Thymus (tissue), 11 donors: ENCODE measurements at regions not wholly inside any gene's neighbourhood (a gene's known extent, or its start where the extent isn't known, plus 50 kb on each side); places are given as distances from the start of the nearest gene placed in this dataset.

ENCODE experiments used
- DNase-seq, 9 donors: peaks; one replicate each; pipeline ENCODE4 v3.0.0-alpha.2; 2013; ENCODE audit warnings: low spot score in 9 of 9, low read depth in 6 of 9, missing footprints in 1 of 9
- H3K27ac ChIP-seq, 2 donors: one replicate each; pipeline ENCODE4 v1.5.1; 2013; ENCODE audit warnings: control low read depth in 1 of 2, low read depth in 1 of 2, low read length in 1 of 2, mild to moderate bottlenecking in 1 of 2, moderate library complexity in 1 of 2
- H3K27me3 ChIP-seq, 2 donors: one replicate each; pipeline ENCODE4 v1.5.1; 2013; ENCODE audit warnings: low read length in 1 of 2; ENCODE audit not compliant: control insufficient read depth in 2 of 2, insufficient read depth in 1 of 2
- H3K36me3 ChIP-seq, 2 donors: one replicate each; pipeline ENCODE4 v1.5.1; 2013; ENCODE audit warnings: low read length in 1 of 2, mild to moderate bottlenecking in 1 of 2, moderate library complexity in 1 of 2; ENCODE audit not compliant: control insufficient read depth in 2 of 2, insufficient read depth in 2 of 2
- H3K4me1 ChIP-seq, 2 donors: one replicate each; pipeline ENCODE4 v1.5.1; 2013; ENCODE audit warnings: low read length in 2 of 2; ENCODE audit not compliant: control insufficient read depth in 2 of 2, insufficient read depth in 2 of 2
- H3K4me3 ChIP-seq, 2 donors: one replicate each; pipeline ENCODE4 v1.5.1; 2013; ENCODE audit warnings: low read length in 2 of 2, control low read depth in 1 of 2, mild to moderate bottlenecking in 1 of 2
- H3K9me3 ChIP-seq, 2 donors: one replicate each; pipeline ENCODE4 v1.5.1; 2013; ENCODE audit warnings: low read length in 1 of 2, mild to moderate bottlenecking in 1 of 2; ENCODE audit not compliant: control insufficient read depth in 2 of 2, insufficient read depth in 1 of 2
- WGBS: extraction: QIAGEN DNeasy Blood & Tissue Kit; methylation state at CpG from one replicate; pipeline ENCODE4 v1.1.7; 2013; 5-methylcytosine and 5-hydroxymethylcytosine counted together
- donor health status: healthy.

DNA sequence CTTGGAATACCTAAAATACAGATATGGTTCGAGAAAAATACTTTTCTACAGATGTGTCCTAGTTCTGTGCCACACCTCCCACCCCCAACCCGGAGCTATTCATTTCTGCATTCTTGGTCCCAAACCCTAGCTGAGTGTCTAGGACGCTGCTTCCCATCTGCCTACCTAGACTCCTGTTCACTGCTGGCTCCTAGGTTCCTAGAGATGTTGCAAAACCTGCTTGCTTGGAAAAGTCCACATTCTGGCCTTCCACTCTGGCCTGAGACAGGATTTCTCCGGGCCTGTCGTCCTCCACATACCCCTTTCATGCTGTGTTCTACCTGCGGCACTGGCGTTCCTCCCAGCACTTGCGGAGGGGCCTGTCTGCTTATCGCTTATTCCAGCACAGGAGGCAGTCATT lies 165.8 kb upstream of the CTTNBP2NL start:
- no peak for DNase-seq
- 96% methylated on average over 9 of the region's 9 CpGs for WGBS
- no peaks in the 10 kb centered on the region for H3K36me3 ChIP-seq

GRCh38 chr1:112231331-112231730 lies 164.7 kb upstream of the CTTNBP2NL start:
- whole genome bisulfite sequencing: 77% methylated on average over 3 of the region's 3 CpGs
- Histone ChIP-seq H3K9me3 (no peaks in the 10 kb centered on the region), H3K4me3 (no peak overlapping the region), H3K36me3 (no peaks in the 10 kb centered on the region), H3K27me3 (no peaks in the 10 kb centered on the region), H3K27ac (no peak overlapping the region), H3K4me1 (no peaks in the 10 kb centered on the region)
- no peak for DNase-seq

More for the DNA sequence above, 165.8 kb upstream of the CTTNBP2NL start:
- H3K27me3 ChIP-seq: no peaks in the 10 kb centered on the region
- H3K9me3 ChIP-seq: no peaks in the 10 kb centered on the region
- H3K27ac ChIP-seq: no peak overlapping the region
- no peak overlapping the region for H3K4me3 ChIP-seq
- no peaks in the 10 kb centered on the region for H3K4me1 ChIP-seq

GRCh38 chr1:112232848-112233247 lies 163.2 kb upstream of the CTTNBP2NL start:
- Histone ChIP-seq H3K27me3 (no peaks in the 10 kb centered on the region), H3K4me3 (no peak overlapping the region), H3K9me3 (no peaks in the 10 kb centered on the region), H3K27ac (no peak overlapping the region), H3K36me3 (no peaks in the 10 kb centered on the region), H3K4me1 (no peaks in the 10 kb centered on the region)
- 83% methylated on average over 3 of the region's 3 CpGs for WGBS
- no peak for DNase-seq

DNA sequence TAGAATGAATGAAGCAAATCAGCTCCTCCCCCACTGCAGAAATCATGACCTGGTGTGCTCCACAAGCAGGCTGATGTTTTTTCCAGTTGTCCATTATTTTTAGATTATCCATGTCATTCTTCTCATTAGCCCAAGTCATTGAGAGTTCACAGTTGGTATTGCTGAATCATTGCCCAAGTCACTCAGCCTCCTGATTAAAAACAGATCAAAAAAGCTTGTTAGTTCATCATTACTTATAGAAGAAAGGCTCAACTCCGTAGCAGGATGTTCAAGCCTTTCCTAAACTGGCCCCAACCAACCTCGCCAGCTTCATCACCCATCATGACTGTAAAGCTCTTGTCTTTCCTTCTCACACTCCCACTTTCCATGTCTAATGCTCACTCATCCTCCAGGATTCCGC lies 161.3 kb upstream of the CTTNBP2NL start:
- no peaks in the 10 kb centered on the region for H3K9me3 ChIP-seq
- 96% methylated on average over 3 of the region's 3 CpGs for WGBS
- DNase-seq: no peak
- no peak overlapping the region for H3K4me3 ChIP-seq
- H3K36me3 ChIP-seq: no peaks in the 10 kb centered on the region
- H3K27me3 ChIP-seq: no peaks in the 10 kb centered on the region
- H3K27ac ChIP-seq: no peak overlapping the region
- no peaks in the 10 kb centered on the region for H3K4me1 ChIP-seq

DNA sequence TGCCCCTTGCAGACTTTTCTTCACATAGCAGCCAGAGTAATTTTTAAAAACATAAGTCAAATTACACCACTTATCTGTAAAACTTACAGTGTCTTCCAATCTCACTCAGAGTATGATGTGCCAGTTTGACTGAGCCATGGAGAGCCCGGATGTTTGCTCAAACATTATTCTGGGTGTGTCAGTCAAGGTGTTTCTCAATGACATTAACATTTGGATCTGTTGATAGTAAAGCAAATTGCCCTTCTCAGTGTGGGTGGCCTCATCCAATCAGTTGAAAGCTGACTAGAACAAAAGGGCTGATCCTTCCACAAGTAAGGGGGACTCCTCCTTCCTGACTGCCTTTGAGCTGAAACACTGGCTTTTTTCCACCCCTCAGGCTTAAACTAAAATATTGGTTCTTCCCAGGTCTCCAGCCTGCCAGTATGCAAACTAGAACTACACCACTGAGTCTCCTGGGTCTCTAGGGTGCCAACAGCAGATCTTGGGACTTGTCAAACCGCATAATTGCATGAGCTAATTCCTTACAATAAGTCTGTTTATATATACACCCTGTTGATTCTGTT lies 157.9 kb upstream of the CTTNBP2NL start:
- Histone ChIP-seq H3K27ac (no peak overlapping the region), H3K4me3 (no peak overlapping the region), H3K4me1 (no peaks in the 10 kb centered on the region), H3K36me3 (no peaks in the 10 kb centered on the region), H3K9me3 (no peaks in the 10 kb centered on the region), H3K27me3 (no peaks in the 10 kb centered on the region)
- WGBS: 74% methylated on average over 2 of the region's 2 CpGs
- no peak for DNase-seq

DNA sequence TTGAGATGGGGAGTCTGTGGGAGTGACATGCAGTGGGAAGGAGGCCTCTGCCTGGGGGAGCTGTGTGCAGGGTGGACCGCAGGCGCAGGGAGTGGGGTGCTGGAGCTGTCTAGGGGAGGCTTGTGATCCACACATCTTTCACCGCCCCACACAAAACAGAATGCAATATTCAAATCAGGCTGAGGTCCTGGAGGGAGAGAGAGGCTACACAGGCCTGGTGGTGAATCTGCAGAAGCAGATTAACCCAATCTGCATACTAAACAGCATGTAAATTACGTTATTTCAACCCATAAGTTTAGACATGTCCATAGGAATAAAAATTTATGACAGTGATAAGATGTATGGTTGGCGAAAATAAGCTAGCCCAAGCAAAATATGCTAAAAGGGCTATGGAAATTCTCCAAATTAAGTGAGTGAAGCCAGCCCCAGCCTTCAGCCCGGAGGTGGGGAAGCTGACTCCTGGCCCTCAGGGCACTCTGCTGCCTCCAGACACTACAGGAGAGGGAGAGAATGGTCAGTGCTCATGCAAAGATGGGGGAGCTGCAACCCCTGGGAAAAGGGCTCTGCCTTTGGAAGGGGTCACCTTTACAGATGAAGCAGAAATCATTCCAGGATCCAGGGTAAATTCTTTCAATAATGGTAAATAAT lies 156.2 kb upstream of the CTTNBP2NL start:
- DNase-seq: no peak
- H3K36me3 ChIP-seq: no peaks in the 10 kb centered on the region
- H3K27me3 ChIP-seq: no peaks in the 10 kb centered on the region
- H3K27ac ChIP-seq: no peak overlapping the region
- H3K4me1 ChIP-seq: no peaks in the 10 kb centered on the region
- WGBS: 79% methylated on average over 6 of the region's 6 CpGs
- no peak overlapping the region for H3K4me3 ChIP-seq
- H3K9me3 ChIP-seq: peaks cover 0 to 2% of the 10 kb centered on the region in 2 donors

DNA sequence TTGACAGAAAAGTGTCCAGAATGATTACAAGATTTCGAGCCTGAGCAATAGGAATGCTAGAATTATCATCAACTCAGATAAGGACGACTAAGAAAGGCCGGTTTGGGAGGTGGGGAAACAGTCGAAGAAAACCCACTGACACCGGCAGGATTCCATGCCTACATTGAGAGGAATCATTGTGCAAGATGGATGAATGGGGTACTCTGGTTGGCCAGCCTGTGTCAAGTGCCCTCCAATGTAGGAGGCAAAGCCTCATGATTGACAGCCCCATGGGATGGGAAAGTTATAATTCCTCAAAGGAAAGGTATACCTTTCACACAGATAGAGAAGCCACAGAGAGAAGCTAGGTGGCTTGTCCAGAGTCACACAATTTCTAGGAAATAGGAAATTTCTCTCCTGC lies 153.5 kb upstream of the CTTNBP2NL start:
- DNase-seq: no peak
- peaks cover 0 to 2% of the 10 kb centered on the region in 2 donors for H3K9me3 ChIP-seq
- no peak overlapping the region for H3K4me3 ChIP-seq
- H3K36me3 ChIP-seq: no peaks in the 10 kb centered on the region
- H3K27ac ChIP-seq: no peak overlapping the region
- no peaks in the 10 kb centered on the region for H3K27me3 ChIP-seq
- 94% methylated on average over 5 of the region's 5 CpGs for WGBS
- H3K4me1 ChIP-seq: no peaks in the 10 kb centered on the region

DNA sequence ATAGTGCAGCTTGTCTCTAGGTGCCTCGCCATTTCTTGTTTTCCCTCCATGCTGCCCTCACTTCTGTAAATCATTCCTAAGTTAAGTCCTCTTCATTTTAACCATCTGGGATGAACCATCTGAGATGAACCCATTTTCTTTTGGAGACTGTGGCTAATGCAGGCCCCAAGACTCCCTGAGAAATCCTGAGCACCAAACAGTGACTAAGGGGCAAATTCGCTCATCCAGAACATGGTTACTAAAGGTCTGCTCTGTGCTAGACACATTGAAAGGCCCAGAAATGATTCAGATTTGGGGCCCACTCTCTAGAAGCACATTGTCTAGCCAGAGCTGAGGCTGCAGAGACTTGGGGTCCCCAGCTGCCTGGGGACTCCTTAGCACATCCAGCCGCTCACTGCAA lies 151.9 kb upstream of the CTTNBP2NL start:
- no peak for DNase-seq
- no peaks in the 10 kb centered on the region for H3K27me3 ChIP-seq
- WGBS: 96% methylated on average over 3 of the region's 3 CpGs

DNA sequence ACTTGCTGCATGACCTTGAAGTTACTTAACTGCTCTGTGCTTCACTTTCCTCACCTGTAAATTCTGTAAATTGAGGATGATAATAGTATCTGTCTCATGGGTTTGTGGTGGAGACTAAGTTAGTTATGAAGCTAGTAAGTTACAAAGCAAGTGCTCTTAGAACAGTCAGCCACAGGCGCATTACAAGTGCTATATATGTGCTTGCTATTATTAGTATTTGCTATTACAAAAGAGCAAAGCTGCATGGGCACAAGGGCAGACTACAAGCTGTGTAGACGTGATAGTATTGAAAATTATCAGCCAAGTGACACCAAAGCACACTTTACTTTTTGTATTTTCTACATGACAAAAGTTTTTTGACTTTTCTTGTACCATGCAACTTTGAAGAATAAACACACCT lies 150.9 kb upstream of the CTTNBP2NL start:
- Histone ChIP-seq H3K4me3 (no peak overlapping the region), H3K36me3 (no peaks in the 10 kb centered on the region), H3K9me3 (peaks cover 0 to 2% of the 10 kb centered on the region in 2 donors), H3K27me3 (no peaks in the 10 kb centered on the region), H3K4me1 (no peaks in the 10 kb centered on the region), H3K27ac (no peak overlapping the region)
- no peak for DNase-seq
- WGBS: 84% methylated on average over 2 of the region's 2 CpGs

More for the DNA sequence above, 151.9 kb upstream of the CTTNBP2NL start:
- Histone ChIP-seq H3K27ac (no peak overlapping the region), H3K4me1 (no peaks in the 10 kb centered on the region), H3K4me3 (no peak overlapping the region), H3K9me3 (peaks cover 0 to 2% of the 10 kb centered on the region in 2 donors), H3K36me3 (no peaks in the 10 kb centered on the region)
